Adrenal gland (tissue), 9 donors: ENCODE measurements at regions not wholly inside any gene's neighbourhood (a gene's known extent, or its start where the extent isn't known, plus 50 kb on each side); places are given as distances from the start of the nearest gene placed in this dataset.

Experiments
- DNase-seq, 7 donors: peaks; one replicate each; pipeline ENCODE4 v3.0.0-alpha.2; 2019 to 2020
- H3K27ac ChIP-seq, 5 donors: fragments of 200-600 bp; sonication (generic) in 4 of 5; 1 replicate in 3 of 5; 2 replicates in 2 of 5; pipeline versions ENCODE4 v1.5.1 to v1.8.0; 2016 to 2020; ENCODE audit warnings: mild to moderate bottlenecking in 1 of 5
- H3K27me3 ChIP-seq: fragments of 200-600 bp; 2 replicates; pipeline ENCODE4 v1.8.0; 2021
- H3K36me3 ChIP-seq, 2 donors: fragments of 200-600 bp; replicated peaks in 1 of 2; 1 replicate in 1 of 2; 2 replicates in 1 of 2; pipeline versions ENCODE4 v1.5.1 to v1.8.0; 2018 to 2022
- H3K4me1 ChIP-seq, 2 donors: fragments of 200-600 bp; replicated peaks in 1 of 2; 1 replicate in 1 of 2; 2 replicates in 1 of 2; pipeline versions ENCODE4 v1.5.1 to v1.8.0; 2018 to 2021
- H3K4me3 ChIP-seq, 4 donors: fragments of 200-600 bp; sonication (generic) in 3 of 4; one replicate each; pipeline ENCODE4 v1.5.1; 2016 to 2018
- H3K9me3 ChIP-seq, 3 donors: fragments of 200-600 bp; sonication (generic) in 1 of 3; replicated peaks in 1 of 3; 1 replicate in 2 of 3; 2 replicates in 1 of 3; pipeline versions ENCODE4 v1.5.1 to v1.8.0; 2016 to 2021
- CTCF ChIP-seq, 6 experiments: fragments of 450-650 bp in 4 of 6; fragments of 200-600 bp in 2 of 6; sonication (generic) in 1 of 6; IDR thresholded peaks; 1 replicate in 5 of 6; 2 replicates in 1 of 6; pipeline versions ENCODE4 v1.5.1 to v1.8.0; 2016 to 2021; ENCODE audit warnings: antibody characterized with exemption in 6 of 6, mild to moderate bottlenecking in 2 of 6, moderate library complexity in 1 of 6
- POLR2A ChIP-seq, 2 donors: fragments of 450-650 bp; IDR thresholded peaks; one replicate each; pipeline ENCODE4 v1.6.1; 2017; ENCODE audit warnings: antibody characterized with exemption in 2 of 2, mild to moderate bottlenecking in 2 of 2, moderate library complexity in 1 of 2
- WGBS, 4 donors: extraction: QIAGEN DNeasy Blood & Tissue Kit in 2 of 4; methylation state at CpG; one replicate each; pipeline versions ENCODE4 v1.1.5 to v1.1.7; 2013 to 2017; 5-methylcytosine and 5-hydroxymethylcytosine counted together
- intact Hi-C, 2 donors: fragments of 100-400 bp; cut with DNase I; formaldehyde crosslinking; loops; one replicate each; pipeline versions ENCODE4 v1.14.1 to v1.15.0; 2022 to 2023
- donor health status: healthy with polysubstance abuse.
- donor health status: Bipolar disorder and iron deficiency.
- donor health status: DM: yes; HTN: yes; CAD: no.
- donor health status: DM: no; HTN: no; CAD: no.
- donor health status: DM: no; HTN: no; CAD: no.

DNA sequence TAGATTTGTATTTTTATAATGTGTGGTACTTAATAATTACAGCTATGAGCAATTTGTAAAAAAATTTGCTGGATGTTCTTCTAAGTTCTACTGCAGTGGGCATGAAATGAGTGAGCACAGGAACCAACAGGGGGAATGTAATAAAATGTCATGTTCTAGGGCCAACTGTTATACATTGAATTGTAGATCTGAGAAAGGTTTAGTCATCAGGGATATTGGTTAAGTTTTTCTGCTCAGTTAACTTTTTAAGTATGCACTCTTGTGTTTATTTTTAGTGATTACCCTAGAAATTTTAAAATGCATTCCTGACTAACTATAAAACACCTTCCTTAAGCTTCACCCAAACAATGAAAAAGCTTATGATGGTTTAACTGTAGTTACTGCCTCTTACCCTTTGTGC is 101.8 kb downstream of the CAND1 start:
- TF ChIP-seq POLR2A (IDR thresholded peaks at IDR 0.05) (no peak), CTCF (IDR thresholded peaks at IDR 0.05) (no peak)

DNA sequence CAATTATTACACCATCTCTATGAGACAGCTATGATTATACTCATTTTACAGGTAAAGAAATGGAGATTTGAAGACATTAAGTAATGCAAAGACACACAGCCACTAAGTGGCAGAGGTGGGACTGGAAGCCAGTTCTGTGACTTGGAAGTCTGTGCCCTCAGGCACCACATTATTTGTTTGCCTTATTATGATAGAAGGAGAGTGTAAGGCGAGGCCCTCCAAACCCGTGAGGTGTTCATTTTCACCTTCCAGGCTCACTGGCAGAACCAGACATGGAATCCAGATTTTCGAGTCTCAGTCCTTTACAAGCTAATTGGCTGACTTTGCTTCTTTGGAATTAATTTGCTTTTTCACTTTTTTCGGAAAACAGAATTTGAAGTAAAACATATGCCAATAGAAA is 107.9 kb downstream of the CAND1 start:
- DNase-seq = no peak
- no peaks in the 10 kb centered on the region for H3K4me1 ChIP-seq
- H3K27ac ChIP-seq = no peak overlapping the region
- no peaks in the 10 kb centered on the region for H3K9me3 ChIP-seq
- intact Hi-C loops = no loop called here
- TF ChIP-seq CTCF (IDR thresholded peaks at IDR 0.05) (no peak), POLR2A (IDR thresholded peaks at IDR 0.05) (no peak)
- no peak overlapping the region for H3K4me3 ChIP-seq
- WGBS, 4 donors = 89 to 92% (median 90%) methylated on average over 4 of the region's 4 CpGs
- H3K27me3 ChIP-seq = no peaks in the 10 kb centered on the region
- no peaks in the 10 kb centered on the region for H3K36me3 ChIP-seq

More for the DNA sequence above, 101.8 kb downstream of the CAND1 start:
- intact Hi-C loops = no loop called here
- Histone ChIP-seq H3K9me3 (no peaks in the 10 kb centered on the region), H3K4me1 (no peaks in the 10 kb centered on the region), H3K27ac (no peak overlapping the region), H3K36me3 (no peaks in the 10 kb centered on the region), H3K27me3 (no peaks in the 10 kb centered on the region), H3K4me3 (no peak overlapping the region)
- DNase-seq = no peak

DNA sequence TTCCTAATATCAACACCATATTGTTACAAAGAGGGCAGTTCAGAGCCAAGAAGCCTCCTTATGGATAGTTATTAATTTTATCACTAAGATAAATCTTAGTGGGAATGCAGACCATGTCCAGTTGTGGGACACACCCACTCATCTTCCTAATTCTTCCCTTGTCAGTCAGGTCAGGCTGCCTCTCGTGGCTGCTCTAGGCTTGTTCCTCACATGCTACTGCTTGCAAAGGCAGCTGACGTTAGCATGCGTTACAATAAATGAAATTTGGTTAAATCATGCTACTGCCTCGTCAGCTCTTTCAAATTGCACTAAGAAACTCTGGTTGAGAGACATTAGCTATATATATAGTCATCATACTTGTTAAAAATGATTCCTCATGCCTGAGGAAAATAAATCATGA is 108.4 kb downstream of the CAND1 start:
- H3K9me3 ChIP-seq = no peaks in the 10 kb centered on the region
- H3K36me3 ChIP-seq = no peaks in the 10 kb centered on the region
- no peak overlapping the region for H3K27ac ChIP-seq
- H3K27me3 ChIP-seq = no peaks in the 10 kb centered on the region
- intact Hi-C loops = no loop called here
- TF ChIP-seq CTCF (IDR thresholded peaks at IDR 0.05) = no peak
- TF ChIP-seq POLR2A (IDR thresholded peaks at IDR 0.05) = no peak
- 86 to 92% (median 89%) methylated on average over 4 of the region's 4 CpGs for WGBS, 4 donors
- no peak overlapping the region for H3K4me3 ChIP-seq
- H3K4me1 ChIP-seq = no peaks in the 10 kb centered on the region
- no peak for DNase-seq

DNA sequence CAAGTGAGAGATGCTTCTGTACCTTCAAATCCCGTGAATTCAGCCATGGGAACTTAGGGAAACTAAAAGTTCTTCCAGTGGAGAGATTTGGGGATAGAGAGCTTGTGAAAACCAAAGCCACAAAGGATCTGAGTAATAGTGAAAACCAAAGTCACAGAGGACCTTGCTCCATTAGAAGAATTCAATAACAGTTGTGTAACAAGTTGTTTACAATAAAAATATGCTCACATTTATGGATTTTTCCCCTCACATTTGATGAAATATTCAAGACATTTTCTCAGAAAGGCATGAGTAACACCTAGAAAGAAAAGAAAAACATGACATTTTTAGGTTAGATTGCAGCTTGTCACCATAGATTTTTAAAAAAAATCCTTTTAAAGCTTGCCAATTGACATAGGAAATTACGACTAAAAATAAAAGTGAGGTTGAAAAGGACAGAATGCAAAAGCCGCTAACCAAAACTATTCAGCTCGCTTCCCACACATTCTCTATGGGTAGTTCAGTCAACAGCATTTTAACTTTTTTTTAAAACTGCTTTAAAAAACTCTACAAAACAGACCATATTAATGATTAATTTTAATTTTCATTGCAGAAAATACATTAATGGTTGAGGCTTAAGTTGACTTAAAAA is 113.2 kb downstream of the CAND1 start:
- no peaks in the 10 kb centered on the region for H3K9me3 ChIP-seq
- no peaks in the 10 kb centered on the region for H3K36me3 ChIP-seq
- WGBS, 4 donors = 34 to 50% (median 45%) methylated on average over 4 of the region's 4 CpGs
- no peak overlapping the region for H3K4me3 ChIP-seq
- intact Hi-C loops = no loop called here
- no peaks in the 10 kb centered on the region for H3K4me1 ChIP-seq
- no peak for DNase-seq
- TF ChIP-seq CTCF (IDR thresholded peaks at IDR 0.05) (no peak), POLR2A (IDR thresholded peaks at IDR 0.05) (no peak)
- H3K27ac ChIP-seq = no peak overlapping the region
- no peaks in the 10 kb centered on the region for H3K27me3 ChIP-seq
